Ectodermal cell (in vitro differentiated cells): ENCODE measurements at regions not wholly inside any gene's neighbourhood (a gene's known extent, or its start where the extent isn't known, plus 50 kb on each side); places are given as distances from the start of the nearest gene placed in this dataset.
"Not testable (repeated sequence)": the region's sequence is repeated elsewhere in the genome, so short reads cannot be mapped to it uniquely, and the experiment has no call there.

ENCODE experiments used
- H3K27ac ChIP-seq: 2 replicates; pipeline ENCODE4 v1.7.0; 2013; ENCODE audit warnings: mild to moderate bottlenecking, low read depth, low read length; ENCODE audit not compliant: insufficient read depth, poor library complexity, severe bottlenecking
- H3K27me3 ChIP-seq: 2 replicates; pipeline ENCODE4 v1.7.0; 2013; ENCODE audit warnings: mild to moderate bottlenecking, low read length; ENCODE audit not compliant: insufficient read depth, control insufficient read depth, poor library complexity, severe bottlenecking
- H3K36me3 ChIP-seq: one replicate; pipeline ENCODE4 v1.7.0; 2013; ENCODE audit warnings: low read length; ENCODE audit not compliant: control insufficient read depth, insufficient read depth
- H3K4me1 ChIP-seq: one replicate; pipeline ENCODE4 v1.7.0; 2013; ENCODE audit warnings: low read length; ENCODE audit not compliant: control insufficient read depth, insufficient read depth
- H3K4me3 ChIP-seq: 2 replicates; pipeline ENCODE4 v1.7.0; 2013; ENCODE audit warnings: low read depth, low read length, control low read depth; ENCODE audit not compliant: insufficient read depth
- H3K9me3 ChIP-seq: 2 replicates; pipeline ENCODE4 v1.7.0; 2013; ENCODE audit warnings: mild to moderate bottlenecking, low read length, moderate library complexity; ENCODE audit not compliant: control insufficient read depth
- WGBS, 2 experiments: methylation state at CpG; one replicate each; pipeline ENCODE4 v1.1.7; 2013; ENCODE audit warnings: missing lambda C conversion rate in 2 of 2; 5-methylcytosine and 5-hydroxymethylcytosine counted together

DNA sequence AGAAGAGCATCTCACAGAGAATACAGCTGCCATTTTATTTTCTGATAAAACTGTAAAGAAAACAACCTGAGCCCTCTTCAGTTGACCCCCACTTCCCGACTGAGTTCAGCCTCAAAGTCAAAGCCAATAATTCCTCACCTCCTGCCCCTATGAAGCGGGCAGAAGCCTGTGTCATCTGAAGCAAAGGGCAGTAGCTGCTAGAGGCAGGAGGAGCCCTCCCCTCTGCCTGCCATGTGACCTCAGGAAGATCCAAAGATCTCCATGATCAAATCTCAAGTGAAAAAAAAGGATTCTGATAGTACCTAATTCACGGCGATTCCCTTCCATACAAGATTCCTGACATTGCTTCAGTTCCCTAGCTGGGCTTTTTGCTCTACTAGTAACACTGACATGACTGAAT, 223.1 kb upstream of the CAND1 start:
- 74 to 81% methylated on average over 4 of the region's 4 CpGs for WGBS, 2 experiments
- H3K4me1 ChIP-seq = peaks cover 21% of the 10 kb centered on the region

GRCh38 chr12:67047634-67048033, 221.5 kb upstream of the CAND1 start:
- no peak overlapping the region for H3K4me3 ChIP-seq
- WGBS, 2 experiments = 92 to 95% methylated on average over 1 to 2 of the region's 2 CpGs
- H3K27ac ChIP-seq = no peak overlapping the region

More for the DNA sequence above, 223.1 kb upstream of the CAND1 start:
- no peak overlapping the region for H3K4me3 ChIP-seq
- H3K9me3 ChIP-seq = no peaks in the 10 kb centered on the region
- H3K27ac ChIP-seq = no peak overlapping the region
- no peaks in the 10 kb centered on the region for H3K27me3 ChIP-seq
- H3K36me3 ChIP-seq = no peaks in the 10 kb centered on the region

GRCh38 chr12:67048371-67048770, 220.8 kb upstream of the CAND1 start:
- Histone ChIP-seq H3K36me3 (no peaks in the 10 kb centered on the region), H3K4me1 (peaks cover 11% of the 10 kb centered on the region), H3K9me3 (no peaks in the 10 kb centered on the region), H3K4me3 (no peak overlapping the region), H3K27ac (no peak overlapping the region), H3K27me3 (no peaks in the 10 kb centered on the region)
- WGBS, 2 experiments = 90 to 92% methylated on average over 5 of the region's 5 CpGs

More at GRCh38 chr12:67047634-67048033, 221.5 kb upstream of the CAND1 start:
- Histone ChIP-seq H3K9me3 (no peaks in the 10 kb centered on the region), H3K4me1 (peaks cover 18% of the 10 kb centered on the region), H3K27me3 (no peaks in the 10 kb centered on the region), H3K36me3 (no peaks in the 10 kb centered on the region)

GRCh38 chr12:67049199-67049598, 220.0 kb upstream of the CAND1 start:
- not testable (repeated sequence) for H3K4me1 ChIP-seq, H3K36me3 ChIP-seq, H3K27ac ChIP-seq, H3K9me3 ChIP-seq, H3K27me3 ChIP-seq, H3K4me3 ChIP-seq
- WGBS, 2 experiments = 74 to 75% methylated on average over 4 of the region's 4 CpGs

DNA sequence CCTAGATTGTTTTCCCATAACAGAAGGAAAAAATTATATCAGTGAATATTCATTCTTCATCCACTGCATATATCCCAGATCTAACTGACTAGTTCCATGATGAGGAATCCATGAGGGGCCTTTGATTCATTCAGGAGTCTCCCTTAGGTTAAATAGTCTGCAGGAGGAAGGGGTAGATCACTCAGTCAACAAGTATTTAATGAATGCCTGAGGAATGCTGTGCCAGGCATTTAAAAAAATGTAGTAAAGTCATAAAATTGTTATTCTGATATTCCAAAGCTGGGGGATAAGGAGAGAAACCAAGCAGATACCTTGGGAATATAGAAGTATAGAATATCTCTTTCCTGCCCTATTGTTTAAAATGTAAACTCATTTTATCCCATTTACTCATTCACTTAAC, 216.2 kb upstream of the CAND1 start:
- H3K27me3 ChIP-seq = no peaks in the 10 kb centered on the region
- no peaks in the 10 kb centered on the region for H3K36me3 ChIP-seq
- H3K27ac ChIP-seq = no peak overlapping the region
- no peak overlapping the region for H3K4me3 ChIP-seq
- no peaks in the 10 kb centered on the region for H3K9me3 ChIP-seq
- H3K4me1 ChIP-seq = no peaks in the 10 kb centered on the region

- Histone ChIP-seq H3K27me3 (no peaks in the 10 kb centered on the region), H3K27ac (no peak overlapping the region), H3K4me1 (no peaks in the 10 kb centered on the region), H3K9me3 (no peaks in the 10 kb centered on the region), H3K36me3 (no peaks in the 10 kb centered on the region), H3K4me3 (no peak overlapping the region)
Measured at GRCh38 chr12:67056329-67056728, 212.8 kb upstream of the CAND1 start.

- no peak overlapping the region for H3K4me3 ChIP-seq
- no peak overlapping the region for H3K27ac ChIP-seq
- no peaks in the 10 kb centered on the region for H3K27me3 ChIP-seq
- WGBS, 2 experiments = 88 to 100% methylated on average over 5 of the region's 5 CpGs
- H3K4me1 ChIP-seq = no peaks in the 10 kb centered on the region
- no peaks in the 10 kb centered on the region for H3K36me3 ChIP-seq
- H3K9me3 ChIP-seq = no peaks in the 10 kb centered on the region
Measured at GRCh38 chr12:67057072-67057471, 212.1 kb upstream of the CAND1 start.

DNA sequence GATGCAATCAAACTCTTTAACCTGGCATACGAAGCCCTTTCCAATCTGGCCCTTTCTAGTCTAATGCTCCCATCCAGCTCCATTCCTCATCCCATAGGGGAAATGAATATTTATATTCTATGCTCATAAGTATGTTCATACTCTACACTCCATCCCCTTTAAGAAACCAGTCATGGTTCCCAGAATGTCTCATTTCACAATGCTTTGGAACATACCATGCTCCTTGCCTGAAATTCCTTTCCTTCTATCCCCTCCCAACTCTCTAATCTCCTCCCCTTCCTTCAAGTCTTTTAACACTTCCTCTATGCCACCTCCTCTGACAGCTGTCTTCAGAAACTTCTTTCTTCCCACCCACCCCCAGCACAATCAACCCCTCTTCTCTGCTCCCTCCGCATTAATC, 207.0 kb upstream of the CAND1 start:
- Histone ChIP-seq H3K27ac (no peak overlapping the region), H3K9me3 (no peaks in the 10 kb centered on the region), H3K36me3 (no peaks in the 10 kb centered on the region), H3K4me3 (no peak overlapping the region), H3K4me1 (peaks cover 3% of the 10 kb centered on the region), H3K27me3 (no peaks in the 10 kb centered on the region)
- WGBS, 2 experiments = 83 to 87% methylated on average over 2 of the region's 2 CpGs

GRCh38 chr12:67067453-67068203, 201.5 kb upstream of the CAND1 start:
- Histone ChIP-seq H3K4me1 (peaks cover 9% of the 10 kb centered on the region), H3K27me3 (peaks cover 7% of the 10 kb centered on the region), H3K27ac (no peak overlapping the region), H3K9me3 (no peaks in the 10 kb centered on the region), H3K4me3 (peak overlapping the region; percentile 72), H3K36me3 (no peaks in the 10 kb centered on the region)
- whole genome bisulfite sequencing, 2 experiments = 17 to 25% methylated on average over 12 of the region's 12 CpGs

DNA sequence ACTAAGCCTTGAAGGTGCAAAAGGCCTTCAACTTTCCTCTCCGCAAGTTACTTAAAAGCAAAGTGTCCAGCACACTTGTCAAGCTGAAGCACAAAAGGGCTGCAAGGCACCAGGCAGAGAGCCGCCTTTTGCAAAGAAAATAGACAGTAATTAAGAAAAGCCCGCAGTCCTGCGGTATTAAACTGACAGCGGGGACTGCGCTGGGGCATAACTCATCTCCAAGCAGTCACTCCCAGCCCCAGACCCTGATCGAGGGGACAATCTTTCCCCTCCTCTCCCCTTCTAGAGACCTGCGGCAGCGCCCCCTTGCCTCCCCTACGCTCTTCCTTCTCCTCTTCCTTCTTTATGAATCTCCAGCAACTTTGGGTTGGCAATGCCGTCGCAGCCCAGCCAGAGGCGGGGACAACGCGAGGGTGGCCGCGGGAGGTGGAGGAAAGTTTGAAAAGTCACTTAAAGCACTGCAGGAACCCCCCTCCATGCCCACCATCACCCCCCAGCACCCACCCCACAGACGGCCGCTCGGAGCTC, 200.9 kb upstream of the CAND1 start:
- no peak overlapping the region for H3K27ac ChIP-seq
- 1 to 2% methylated on average over 20 of the region's 20 CpGs for WGBS, 2 experiments
- no peaks in the 10 kb centered on the region for H3K36me3 ChIP-seq

More for the DNA sequence above, 200.9 kb upstream of the CAND1 start:
- Histone ChIP-seq H3K9me3 (no peaks in the 10 kb centered on the region), H3K4me3 (peak overlapping the region; percentile 72), H3K27me3 (peaks cover 7% of the 10 kb centered on the region), H3K4me1 (peaks cover 9% of the 10 kb centered on the region)
